Epithelial cell of esophagus (primary cell): ENCODE measurements at regions not wholly inside any gene's neighbourhood (a gene's known extent, or its start where the extent isn't known, plus 50 kb on each side); places are given as distances from the start of the nearest gene placed in this dataset.

ENCODE experiments used
- DNase-seq: peaks from one replicate; pipeline ENCODE4 v3.0.0; 2010; ENCODE audit warnings: low read depth
- H3K4me3 ChIP-seq: 2 replicates; pipeline ENCODE4 v1.5.1; 2011; ENCODE audit warnings: mild to moderate bottlenecking, low read length, control low read depth
- TF ChIP-seq, protein P1 (sequence below): IDR thresholded peaks from 2 replicates; pipeline ENCODE4 v1.5.1; 2011; ENCODE audit warnings: low read depth, mild to moderate bottlenecking, low read length, control low read depth, inconsistent platforms; ENCODE audit not compliant: insufficient read depth; ENCODE audit errors: missing control alignments

DNA sequence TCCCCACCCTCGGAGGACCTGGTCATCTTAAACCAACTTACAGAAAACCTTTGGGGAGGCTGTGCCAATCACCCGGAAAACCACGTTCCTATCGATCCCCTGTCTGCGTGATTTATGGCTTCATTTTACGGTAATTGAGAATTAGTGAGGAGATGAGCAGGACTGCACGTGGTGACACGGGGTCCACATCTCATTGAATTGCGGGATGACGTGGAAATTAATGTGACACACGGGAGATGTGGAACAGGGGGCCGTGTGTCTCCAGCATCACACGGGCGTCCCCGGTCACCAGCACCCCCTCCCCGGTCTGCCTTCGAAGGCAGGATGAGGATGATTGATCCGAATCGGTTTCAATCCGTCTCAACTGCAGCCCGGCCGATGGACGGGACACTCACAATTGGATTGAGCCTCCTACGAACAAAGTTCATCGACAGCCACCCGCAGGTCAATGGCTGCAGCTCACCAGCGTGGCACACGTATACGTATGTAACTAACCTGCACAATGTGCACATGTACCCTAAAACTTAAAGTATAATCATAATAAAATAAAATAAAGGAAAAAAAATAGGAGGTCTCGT, 160.3 kb downstream of the SHOX start:
- TF ChIP-seq, protein P1, sequence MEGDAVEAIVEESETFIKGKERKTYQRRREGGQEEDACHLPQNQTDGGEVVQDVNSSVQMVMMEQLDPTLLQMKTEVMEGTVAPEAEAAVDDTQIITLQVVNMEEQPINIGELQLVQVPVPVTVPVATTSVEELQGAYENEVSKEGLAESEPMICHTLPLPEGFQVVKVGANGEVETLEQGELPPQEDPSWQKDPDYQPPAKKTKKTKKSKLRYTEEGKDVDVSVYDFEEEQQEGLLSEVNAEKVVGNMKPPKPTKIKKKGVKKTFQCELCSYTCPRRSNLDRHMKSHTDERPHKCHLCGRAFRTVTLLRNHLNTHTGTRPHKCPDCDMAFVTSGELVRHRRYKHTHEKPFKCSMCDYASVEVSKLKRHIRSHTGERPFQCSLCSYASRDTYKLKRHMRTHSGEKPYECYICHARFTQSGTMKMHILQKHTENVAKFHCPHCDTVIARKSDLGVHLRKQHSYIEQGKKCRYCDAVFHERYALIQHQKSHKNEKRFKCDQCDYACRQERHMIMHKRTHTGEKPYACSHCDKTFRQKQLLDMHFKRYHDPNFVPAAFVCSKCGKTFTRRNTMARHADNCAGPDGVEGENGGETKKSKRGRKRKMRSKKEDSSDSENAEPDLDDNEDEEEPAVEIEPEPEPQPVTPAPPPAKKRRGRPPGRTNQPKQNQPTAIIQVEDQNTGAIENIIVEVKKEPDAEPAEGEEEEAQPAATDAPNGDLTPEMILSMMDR, result no peak
- H3K4me3 ChIP-seq, result no peak overlapping the region
- no peak for DNase-seq

DNA sequence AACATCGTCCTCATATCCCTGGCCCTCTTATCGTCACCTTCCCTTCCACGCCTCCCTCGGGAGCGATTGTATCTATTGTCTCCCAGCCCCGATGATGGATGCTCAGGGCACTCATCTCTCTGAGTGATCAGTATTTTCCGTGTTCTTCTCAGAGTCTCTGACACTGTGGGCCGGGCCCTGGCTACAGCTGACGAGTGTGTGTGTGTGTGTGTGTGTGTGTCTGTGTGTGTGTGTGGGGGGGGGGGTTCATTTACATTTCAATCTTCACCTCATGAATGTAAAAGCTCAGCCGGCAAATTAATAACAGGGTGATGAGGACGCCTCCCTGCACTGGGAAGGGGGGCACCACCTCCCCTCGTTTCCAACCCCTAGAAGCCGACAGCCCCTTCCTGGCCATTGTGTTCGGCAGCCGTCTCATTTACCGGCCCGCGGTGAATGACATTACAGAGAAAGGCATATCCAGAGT, 159.5 kb downstream of the SHOX start:
- H3K4me3 ChIP-seq, result no peak overlapping the region
- TF ChIP-seq, protein P1, result no peak
- no peak for DNase-seq

DNA sequence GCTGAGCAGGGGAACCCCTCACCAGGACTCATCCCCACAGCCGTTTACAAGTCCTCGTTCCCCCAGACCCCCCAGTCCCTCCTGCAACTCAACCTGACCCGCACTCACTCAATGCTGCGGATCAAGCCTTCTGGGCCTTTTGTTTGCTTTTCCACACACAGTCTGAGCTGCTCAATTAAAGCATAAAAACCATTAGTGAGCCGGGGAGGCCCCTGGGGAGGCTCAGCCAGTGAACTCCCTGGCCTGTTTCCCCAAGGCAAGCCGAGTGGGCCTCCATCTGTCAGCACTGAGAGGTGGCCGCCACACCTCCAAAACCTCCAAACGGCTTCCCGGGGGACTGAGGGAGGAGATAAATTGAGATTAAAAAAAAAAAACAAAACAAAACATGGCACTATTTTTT, 158.5 kb downstream of the SHOX start:
- no peak for DNase-seq
- TF ChIP-seq, protein P1, result no peak
- no peak overlapping the region for H3K4me3 ChIP-seq

DNA sequence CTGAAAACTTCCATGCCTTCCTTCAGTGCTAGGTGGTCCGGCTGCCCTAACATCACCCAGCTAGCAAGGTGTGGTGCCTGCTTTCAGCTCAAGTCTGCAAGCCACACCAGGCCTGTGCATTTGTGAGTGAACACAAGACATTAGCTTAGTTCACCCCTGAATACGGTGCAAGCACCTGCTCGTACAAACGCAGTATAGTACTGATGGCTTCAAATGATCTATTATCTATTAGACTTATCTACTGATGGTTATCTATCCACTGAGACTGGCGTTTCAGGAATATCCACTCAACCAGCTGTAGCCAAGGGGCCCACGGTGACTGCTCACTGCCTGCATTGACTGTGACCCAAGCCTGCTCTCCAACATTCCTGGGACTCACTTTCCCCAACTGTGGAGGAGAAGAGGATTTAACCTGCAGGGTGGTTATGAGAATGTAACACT, 155.9 kb downstream of the SHOX start:
- DNase-seq, result no peak
- no peak overlapping the region for H3K4me3 ChIP-seq
- TF ChIP-seq, protein P1, result no peak

DNA sequence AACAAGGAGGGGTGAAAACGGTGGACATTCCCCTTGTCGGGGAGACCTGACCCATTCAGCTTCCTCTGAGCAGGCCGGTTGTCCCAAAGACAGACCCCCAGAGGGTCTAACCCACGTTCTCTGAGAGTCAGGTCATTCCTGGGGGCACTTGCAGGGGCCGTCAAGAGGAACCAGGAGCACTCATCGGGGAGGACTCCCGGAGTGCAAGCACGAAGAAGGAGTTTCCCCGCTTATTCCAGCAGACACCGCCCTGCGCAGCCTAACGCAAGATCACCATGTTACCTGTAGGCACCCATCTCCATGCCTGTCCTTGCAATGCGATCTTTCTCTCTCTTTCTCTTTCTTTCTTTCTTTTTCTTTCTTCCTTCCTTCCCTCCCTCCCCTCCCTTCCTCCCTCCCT, 154.2 kb downstream of the SHOX start:
- TF ChIP-seq, protein P1, result no peak
- no peak overlapping the region for H3K4me3 ChIP-seq
- DNase-seq, result no peak

DNA sequence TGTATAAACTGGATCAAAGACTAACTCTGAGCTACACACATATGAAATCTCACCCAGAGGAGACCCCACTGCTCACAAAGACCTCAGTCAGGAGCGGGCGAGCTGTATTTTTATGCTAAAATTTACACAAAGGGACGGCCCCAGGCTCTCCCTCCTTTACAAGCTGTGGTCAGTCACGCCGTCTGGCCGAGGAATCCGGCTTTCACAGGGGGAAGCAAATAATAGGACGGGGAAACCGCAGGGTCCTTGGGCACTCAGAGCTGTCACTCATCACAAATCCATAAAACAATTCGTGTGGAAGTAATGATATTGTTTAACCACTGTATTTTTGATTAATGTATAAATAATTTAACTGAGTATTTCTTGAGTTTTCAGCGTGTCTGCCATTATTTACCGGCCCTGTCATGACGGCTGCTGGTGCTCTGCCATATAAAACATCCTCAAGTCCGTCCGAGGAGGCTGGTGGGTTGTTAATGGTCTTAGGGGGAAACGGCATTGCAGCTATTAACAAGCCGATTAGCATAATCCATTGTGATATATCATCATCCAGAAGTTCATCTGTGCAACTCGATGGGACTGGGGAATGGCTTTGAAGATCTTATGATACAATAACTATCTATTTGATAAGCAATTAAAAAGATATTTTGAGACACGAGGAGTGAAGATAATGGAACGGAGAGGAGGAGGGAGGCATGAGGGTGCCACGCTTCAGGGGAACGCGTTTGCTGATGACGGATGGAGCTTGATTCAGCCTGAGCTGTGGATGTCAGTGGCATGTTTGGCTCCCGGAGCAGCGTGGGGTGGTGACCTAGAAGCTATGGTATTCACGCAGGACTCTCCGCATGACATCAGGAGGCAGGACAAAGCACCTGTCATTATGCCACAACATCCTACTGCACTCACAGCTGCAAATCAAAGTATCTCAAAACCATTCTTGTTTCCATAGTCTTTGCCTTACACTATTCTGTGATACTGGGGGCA, 150.9 kb downstream of the SHOX start:
- DNase-seq, result no peak
- TF ChIP-seq, protein P1, result no peak
- no peak overlapping the region for H3K4me3 ChIP-seq
